GM21515 (cell line): ENCODE measurements at regions not wholly inside any gene's neighbourhood (a gene's known extent, or its start where the extent isn't known, plus 50 kb on each side); places are given as distances from the start of the nearest gene placed in this dataset.

ENCODE experiments used
- ATAC-seq: cut with Tn5 transposase; IDR thresholded peaks from one replicate; pipeline ENCODE4 v1.9.1; 2021; ENCODE audit not compliant: unreplicated experiment

- ATAC-seq = no peak
Measured at GRCh38 chr21:16608209-16608830, 878.5 kb downstream of the USP25 start.

- ATAC-seq = no peak
Measured at GRCh38 chr21:16619281-16619680, 889.5 kb downstream of the USP25 start.

DNA sequence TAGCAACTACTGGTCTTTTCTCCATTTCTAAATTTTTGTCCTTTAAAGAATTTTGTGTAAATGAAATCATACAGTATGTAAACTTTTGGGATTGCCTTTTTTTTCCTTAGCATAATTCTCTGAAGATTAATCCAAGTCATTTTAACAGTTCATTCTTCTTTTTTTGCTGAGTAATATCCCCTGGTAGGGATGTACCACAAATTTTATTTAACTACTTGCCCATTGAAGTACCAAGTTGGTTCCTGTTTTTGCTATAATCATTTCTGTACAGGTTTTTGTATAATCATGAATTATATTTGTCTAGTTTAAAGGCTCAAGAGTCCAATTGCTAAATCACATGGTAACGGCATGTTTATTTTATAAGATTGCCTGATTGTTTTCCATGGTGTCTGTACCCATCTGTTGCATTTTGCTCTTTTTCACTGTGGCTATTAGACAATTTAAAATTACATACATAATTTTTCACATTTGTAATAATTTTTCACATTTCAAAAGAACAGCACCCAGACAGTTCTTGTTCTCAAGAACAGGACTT, 891.1 kb downstream of the USP25 start:
- no peak for ATAC-seq

DNA sequence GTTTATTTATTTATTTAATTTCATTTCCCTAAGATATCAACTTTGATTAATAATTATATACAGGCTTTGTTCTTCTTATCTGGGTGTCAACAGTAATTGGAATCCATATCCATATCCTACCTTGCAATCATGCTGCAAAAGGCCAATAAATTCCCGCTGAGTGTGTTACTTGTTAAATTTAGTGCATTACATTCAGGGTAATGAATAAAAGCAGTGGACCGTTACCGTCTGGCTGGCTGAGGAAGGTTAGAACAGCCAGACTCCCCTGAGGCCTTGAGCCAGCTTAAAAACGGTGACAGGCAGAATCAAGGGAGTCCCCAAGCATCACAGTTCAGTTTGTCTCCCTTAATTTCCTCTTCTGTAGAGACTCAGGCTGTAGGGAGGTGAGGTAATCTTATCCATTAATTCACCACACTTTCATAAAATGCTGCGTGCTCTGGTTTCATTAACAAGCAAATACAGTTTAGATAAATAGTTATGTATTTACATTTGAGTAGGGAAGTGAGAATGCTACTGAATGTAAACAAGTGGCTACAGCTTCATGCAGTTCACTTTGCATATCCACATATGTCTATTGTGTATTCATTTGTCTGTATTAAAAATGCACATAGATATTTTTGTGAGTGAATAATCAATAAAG, 888.2 kb upstream of the CXADR start:
- ATAC-seq = no peak

DNA sequence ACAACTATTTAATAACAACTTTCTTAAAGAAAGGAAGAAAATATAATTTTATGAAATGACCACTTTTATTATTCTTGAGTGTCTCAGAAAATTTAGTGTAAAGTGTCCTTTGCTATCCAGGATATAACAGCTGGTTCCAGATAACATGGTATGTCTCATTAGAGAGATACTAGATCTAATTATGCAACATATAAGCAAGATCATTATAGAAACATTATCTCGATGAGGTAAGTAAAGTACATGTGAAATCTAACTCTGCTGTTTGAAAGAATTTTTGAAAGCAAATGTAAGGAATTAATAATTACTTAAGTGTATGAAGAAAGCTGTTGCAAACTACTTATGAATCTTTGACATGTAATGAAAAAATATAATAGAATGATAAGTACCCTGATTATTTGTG, 887.4 kb upstream of the CXADR start:
- no peak for ATAC-seq

DNA sequence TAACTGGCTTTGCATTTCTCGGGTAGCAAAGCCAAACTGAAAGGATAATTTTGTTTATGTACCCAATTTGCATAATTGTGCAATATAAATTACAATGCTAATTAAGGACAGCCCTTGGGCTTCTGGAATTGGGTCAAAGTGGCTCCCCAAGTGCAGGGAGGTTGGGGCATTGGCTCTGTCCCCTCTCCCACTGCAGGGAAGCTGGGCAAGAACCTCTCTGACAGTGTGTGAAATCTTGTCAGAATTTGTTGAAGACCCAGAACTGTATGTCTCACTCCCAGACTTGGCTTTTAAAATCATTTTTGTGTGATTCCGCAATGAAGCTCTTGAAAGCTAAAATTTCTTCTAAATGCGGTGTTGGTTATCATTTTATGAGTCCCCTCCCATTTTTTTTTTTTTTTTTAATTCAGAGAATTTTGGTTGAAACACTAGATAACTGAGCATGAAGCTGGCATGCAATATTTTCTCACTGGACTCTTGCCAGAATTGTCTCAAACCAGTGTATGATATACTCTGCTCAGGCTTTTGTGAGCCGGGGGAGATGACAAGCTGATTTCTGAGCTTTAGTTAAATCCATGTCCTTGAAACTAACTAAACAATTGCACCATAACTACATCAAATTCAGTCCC, 878.9 kb upstream of the CXADR start:
- no peak for ATAC-seq

DNA sequence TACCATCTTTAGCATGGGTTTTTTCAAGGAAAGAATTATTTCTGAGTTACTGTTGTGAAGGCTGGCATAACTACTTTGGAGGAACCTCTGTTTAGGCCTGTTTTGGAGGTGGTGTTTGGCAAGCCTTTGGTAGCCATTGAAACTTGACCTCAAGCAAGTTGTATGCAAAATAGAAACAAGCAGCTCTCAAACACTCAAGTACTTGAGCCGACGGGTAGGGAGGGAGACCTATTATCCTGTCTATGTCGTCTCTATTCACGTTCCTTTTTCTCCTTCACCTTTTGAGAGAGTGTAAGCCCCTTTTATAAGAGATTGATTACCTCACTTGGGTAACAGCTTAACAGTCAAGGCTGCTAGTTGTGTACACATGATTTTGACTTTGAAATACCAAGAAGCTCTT, 878.3 kb upstream of the CXADR start:
- no peak for ATAC-seq

- no peak for ATAC-seq
Measured at GRCh38 chr21:16640297-16641027, 872.4 kb upstream of the CXADR start.

GRCh38 chr21:16642353-16642752, 870.5 kb upstream of the CXADR start:
- ATAC-seq = no peak

DNA sequence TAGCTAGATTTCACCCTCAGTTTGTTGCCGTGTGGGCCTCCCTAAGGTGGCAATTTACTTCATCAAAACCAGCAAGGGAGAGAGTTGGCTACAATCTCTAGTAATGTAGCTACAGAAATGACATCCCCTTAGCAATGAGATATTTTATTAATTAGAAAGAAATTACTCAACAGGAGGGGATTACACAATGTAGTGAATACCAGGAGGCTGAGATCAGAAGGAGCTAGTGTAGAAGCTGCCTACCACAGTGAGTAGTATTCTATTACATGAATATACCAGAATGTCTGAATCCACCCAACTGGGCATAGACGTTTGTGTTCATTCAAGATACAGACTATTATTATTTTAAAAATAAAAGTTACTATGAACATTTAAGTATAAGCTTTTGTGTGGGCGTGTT, 868.2 kb upstream of the CXADR start:
- ATAC-seq = no peak

DNA sequence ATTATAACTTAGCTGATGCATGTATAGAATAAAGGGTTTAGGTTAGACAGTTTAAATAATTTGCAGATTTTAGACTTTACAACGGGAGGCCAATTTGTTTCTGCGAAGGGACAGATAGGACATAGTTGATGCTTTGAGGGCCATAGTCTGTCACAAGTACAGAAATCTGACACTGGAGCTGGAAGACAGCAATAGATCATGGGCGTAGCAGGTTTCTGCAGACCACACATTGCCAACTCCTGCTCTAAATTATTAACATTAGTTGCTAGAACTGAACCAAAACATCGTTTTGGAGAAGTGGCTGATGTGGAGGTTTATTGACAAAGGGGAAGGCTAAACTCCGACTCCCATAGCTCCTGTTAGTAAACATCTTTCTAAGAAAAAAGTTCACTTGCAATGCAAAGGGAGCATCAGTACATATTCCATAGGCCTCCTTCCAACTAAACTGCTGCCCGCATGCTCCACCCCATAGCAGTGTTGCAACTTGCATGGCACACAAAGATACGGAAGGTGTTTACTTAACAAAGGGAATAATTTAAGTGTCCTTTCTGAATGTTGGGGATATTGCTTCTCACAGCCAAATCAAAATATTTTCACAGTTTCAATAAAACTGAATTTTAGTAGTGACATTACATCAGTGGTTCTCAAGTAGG, 862.0 kb upstream of the CXADR start:
- no peak for ATAC-seq

GRCh38 chr21:16651956-16652355, 860.9 kb upstream of the CXADR start:
- ATAC-seq = no peak

DNA sequence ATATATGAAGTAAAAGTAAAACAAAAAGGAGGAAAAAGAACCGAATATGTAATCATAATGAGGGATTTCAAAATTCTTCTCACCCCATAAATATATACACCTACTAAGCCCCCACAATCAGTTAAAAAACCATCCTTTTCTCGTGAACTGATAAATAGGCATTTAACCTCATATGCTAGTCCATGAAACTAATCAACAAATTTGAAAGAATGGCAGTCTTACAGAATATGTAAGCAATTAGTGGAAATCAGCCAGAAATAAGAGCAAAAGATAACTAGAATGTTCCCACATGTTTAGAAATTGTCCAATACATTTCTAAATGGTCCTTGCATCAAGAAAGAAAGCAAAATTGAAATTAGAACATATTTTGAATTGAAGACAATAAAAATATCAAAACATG, 849.4 kb upstream of the CXADR start:
- no peak for ATAC-seq

GRCh38 chr21:16667395-16667794, 845.4 kb upstream of the CXADR start:
- ATAC-seq = no peak

DNA sequence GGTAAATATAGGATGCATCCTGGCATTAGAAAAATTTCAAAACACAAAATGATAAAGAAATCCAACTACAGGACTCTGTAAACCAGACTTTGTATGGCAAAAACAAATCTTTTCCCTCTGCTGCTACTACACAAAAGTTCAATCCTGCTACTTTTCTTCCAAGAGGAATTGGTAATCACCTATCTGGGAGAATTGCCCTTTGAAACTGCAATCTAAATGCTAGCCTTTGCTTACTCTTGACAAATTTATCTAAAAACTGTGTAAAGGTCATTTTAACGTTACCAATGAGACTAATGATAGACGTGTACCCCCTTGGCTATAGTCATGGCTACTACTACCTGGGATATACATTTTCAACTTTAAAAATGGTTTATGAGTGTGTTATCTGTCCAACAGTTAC, 837.9 kb upstream of the CXADR start:
- no peak for ATAC-seq

DNA sequence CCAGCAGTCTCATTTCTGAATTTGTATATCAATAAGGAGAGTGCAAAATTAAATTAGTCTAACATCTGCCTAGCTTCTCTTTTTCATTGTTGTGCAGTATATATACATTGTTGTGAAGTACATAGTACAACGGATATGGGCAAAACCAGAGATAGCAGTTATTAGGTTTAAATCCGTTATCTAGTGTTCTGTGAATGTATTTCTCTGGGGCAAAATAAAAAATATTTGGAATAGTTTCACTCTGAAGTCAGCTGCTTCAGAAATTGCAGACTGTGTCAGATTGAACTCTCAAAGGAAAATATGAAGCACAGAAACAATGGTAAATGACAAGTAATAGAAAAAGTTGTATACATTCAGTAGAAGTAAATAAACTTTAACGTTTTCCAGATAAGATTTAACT, 836.5 kb upstream of the CXADR start:
- ATAC-seq = no peak

DNA sequence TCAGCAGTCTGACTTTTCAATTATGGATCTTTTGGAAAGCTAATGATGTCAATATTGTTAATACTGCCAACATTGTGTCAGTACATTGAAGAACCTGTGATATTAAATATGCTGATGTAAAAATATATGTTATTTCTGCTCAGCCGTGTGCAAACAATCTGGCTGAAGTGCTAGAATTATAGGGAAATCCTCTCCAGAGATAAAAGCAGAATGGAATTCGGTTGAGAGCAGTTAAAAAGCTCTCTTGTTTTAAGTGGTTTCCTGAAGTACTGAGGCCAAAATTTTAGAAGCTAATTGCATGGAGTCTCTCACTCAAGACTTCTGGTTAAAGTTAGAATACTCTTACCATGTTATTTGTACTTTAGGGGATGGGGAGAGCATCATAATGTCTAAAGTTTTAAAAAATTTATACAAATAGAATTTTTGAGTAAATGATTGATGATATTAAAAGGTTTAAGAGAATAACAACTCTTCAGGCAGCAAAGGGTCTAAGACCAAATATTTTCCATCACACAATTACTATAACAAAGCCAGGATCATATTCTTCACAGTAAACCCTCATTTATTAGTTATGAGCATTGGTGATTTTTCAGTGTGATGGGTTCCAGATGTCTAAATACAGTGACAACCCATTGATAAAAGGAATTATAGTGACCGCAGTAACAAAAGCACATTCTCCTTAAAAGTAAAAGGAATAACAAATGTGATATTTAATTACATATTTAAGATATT, 834.2 kb upstream of the CXADR start:
- no peak for ATAC-seq

DNA sequence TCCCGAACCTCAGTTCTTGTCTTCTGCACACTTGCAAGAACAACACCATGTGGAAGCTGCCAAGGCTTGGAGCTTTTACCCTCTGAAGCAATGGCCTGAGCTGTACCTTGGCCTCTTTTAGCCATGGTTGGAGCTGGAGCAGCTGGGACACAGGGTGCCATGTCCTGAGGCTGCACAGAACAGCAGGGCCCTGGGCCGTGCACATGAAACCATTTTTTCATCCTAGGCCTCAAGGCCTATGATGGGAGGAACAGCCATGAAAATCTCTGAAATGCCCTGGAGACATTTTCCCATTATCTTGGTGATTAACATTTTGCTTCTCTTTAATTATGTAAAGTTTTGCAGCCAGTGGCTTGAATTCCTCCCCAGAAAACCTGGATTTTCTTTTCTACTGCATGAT, 817.8 kb upstream of the CXADR start:
- no peak for ATAC-seq

DNA sequence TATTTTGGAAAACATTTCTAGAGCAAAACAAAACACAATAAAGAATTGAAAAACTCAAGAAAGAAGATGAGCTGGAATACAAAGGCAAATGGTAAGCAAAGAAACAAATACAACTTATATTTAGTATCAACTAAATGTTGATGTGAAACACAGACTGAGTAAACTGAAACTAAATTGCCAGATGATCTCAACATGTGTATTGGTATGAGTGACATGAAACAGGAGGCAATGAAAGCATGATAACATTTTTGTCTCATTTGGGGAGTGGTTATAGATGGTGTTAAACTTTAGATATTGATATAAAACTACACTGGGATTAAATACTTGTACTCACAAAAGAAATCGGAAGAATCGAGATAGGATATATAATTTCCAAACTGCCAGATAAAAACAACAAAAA, 805.6 kb upstream of the CXADR start:
- ATAC-seq = no peak

GRCh38 chr21:16708101-16708835, 804.6 kb upstream of the CXADR start:
- no peak for ATAC-seq
